ENCODE measurements at regions not wholly inside any gene's neighbourhood (a gene's known extent, or its start where the extent isn't known, plus 50 kb on each side); places are given as distances from the start of the nearest gene placed in this dataset.

DNA sequence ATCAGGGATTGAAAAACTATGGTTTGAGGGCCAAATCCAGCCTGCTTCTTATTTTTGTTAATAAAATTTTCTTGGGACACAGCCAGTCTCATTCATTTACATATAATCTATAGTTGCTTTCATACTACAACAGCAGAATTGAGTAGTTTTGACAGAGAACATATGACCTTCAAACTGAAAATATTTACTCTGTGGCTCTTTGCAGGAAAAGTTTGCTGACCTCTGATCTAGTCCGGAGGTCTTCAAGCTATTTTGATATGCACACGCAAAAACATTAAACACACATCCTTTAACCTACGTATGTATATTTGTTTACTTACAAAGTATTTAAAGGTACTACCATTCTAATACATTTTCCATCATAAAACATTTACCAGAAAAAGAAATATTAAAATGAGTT is 76.5 kb upstream of the LARGE1 start:
- Histone ChIP-seq H3K27ac (ENCODE audit: low read depth in 1 of 2, low read length in 2 of 2) (no peak overlapping the region), H3K9me3 (ENCODE audit: control insufficient read depth in 1 of 2, insufficient read depth in 1 of 2, low read length in 2 of 2) (peaks cover 3 to 13% of the 10 kb centered on the region in 2 experiments), H3K4me1 (ENCODE audit: insufficient read depth, low read length) (no peaks in the 10 kb centered on the region), H3K36me3 (ENCODE audit: insufficient read depth, low read length) (no peaks in the 10 kb centered on the region), H3K27me3 (ENCODE audit: control insufficient read depth in 1 of 2, insufficient read depth in 2 of 2, low read length in 2 of 2) (no peaks in the 10 kb centered on the region), H3K4me3 (ENCODE audit: low read length) (no peak overlapping the region)
- Mint-ChIP-seq H3K4me1 (ENCODE audit: low read depth) (no peaks in the 10 kb centered on the region), H3K4me3 (no peak overlapping the region), H3K36me3 (ENCODE audit: low read depth) (no peaks in the 10 kb centered on the region), H3K27ac (no peak overlapping the region), H3K9me3 (peaks cover 12% of the 10 kb centered on the region), H3K27me3 (no peaks in the 10 kb centered on the region)
- DNase-seq: no peak
- ChIA-PET POLR2A (no interaction called here), CTCF (no interaction called here)
- no peak for ATAC-seq (ENCODE audit: poor library complexity)
- no peak for TF ChIP-seq CTCF (IDR thresholded peaks at IDR 0.05)
- intact Hi-C loops (cut with DNase I, micrococcal nuclease): no loop called here

DNA sequence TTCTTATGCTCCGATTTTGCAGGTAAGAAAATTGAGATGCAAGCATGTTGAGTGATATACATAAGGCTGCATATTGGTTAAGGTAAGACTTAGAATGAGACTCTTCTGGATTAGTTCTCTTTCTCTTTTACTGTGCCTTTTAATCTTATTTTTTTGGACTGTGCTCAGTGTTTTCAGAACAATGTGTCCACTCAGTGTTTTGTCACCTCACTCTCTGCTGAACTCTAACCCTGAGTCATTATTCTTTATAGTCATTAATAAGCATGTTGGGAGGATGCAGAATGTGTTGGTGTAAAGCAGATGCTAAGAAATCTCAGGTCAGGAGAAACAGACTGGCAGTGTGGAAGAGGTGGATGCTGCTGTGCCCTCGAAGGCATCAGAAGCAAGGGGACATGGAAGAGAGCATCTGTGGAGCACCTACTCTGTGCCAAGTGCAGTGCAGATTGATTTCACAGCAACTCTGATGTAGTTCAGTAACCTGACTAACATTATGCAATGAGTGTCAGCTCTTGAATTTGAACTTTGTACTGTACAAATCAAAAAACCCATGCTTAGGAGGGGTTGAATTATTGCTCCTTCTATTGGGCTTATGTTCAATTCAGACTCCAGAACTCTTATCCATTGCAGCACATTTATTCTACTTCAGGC is 80.7 kb upstream of the LARGE1 start:
- intact Hi-C loops (cut with DNase I, micrococcal nuclease): no loop called here
- H3K27ac Mint-ChIP-seq: no peak overlapping the region
- Histone ChIP-seq H3K27ac (ENCODE audit: low read depth in 1 of 2, low read length in 2 of 2) (no peak overlapping the region), H3K36me3 (ENCODE audit: insufficient read depth, low read length) (no peaks in the 10 kb centered on the region), H3K4me1 (ENCODE audit: insufficient read depth, low read length) (no peaks in the 10 kb centered on the region), H3K4me3 (ENCODE audit: low read length) (no peak overlapping the region), H3K27me3 (ENCODE audit: control insufficient read depth in 1 of 2, insufficient read depth in 2 of 2, low read length in 2 of 2) (no peaks in the 10 kb centered on the region), H3K9me3 (ENCODE audit: control insufficient read depth in 1 of 2, insufficient read depth in 1 of 2, low read length in 2 of 2) (peaks cover 7 to 13% of the 10 kb centered on the region in 2 experiments)
- TF ChIP-seq CTCF (IDR thresholded peaks at IDR 0.05): no peak
- H3K36me3 Mint-ChIP-seq (ENCODE audit: low read depth): no peaks in the 10 kb centered on the region
- DNase-seq (no peak), ATAC-seq (ENCODE audit: poor library complexity) (no peak)
- H3K9me3 Mint-ChIP-seq: peaks cover 17% of the 10 kb centered on the region
- H3K4me3 Mint-ChIP-seq: no peak overlapping the region
- CTCF ChIA-PET: no interaction called here
- H3K4me1 Mint-ChIP-seq (ENCODE audit: low read depth): no peaks in the 10 kb centered on the region
- POLR2A ChIA-PET: no interaction called here
- no peaks in the 10 kb centered on the region for H3K27me3 Mint-ChIP-seq

GRCh38 chr22:34001701-34002466 is 81.6 kb upstream of the LARGE1 start:
- no peak for DNase-seq
- H3K4me1 ChIP-seq (ENCODE audit: insufficient read depth, low read length): no peaks in the 10 kb centered on the region
- no peaks in the 10 kb centered on the region for H3K27me3 ChIP-seq (ENCODE audit: control insufficient read depth in 1 of 2, insufficient read depth in 2 of 2, low read length in 2 of 2)
- intact Hi-C loops (cut with DNase I, micrococcal nuclease): no loop called here
- peaks cover 7 to 13% of the 10 kb centered on the region in 2 experiments for H3K9me3 ChIP-seq (ENCODE audit: control insufficient read depth in 1 of 2, insufficient read depth in 1 of 2, low read length in 2 of 2)
- ChIA-PET CTCF (no interaction called here), POLR2A (no interaction called here)
- TF ChIP-seq CTCF (IDR thresholded peaks at IDR 0.05): no peak
- H3K4me3 Mint-ChIP-seq: no peak overlapping the region
- H3K27ac ChIP-seq (ENCODE audit: low read depth in 1 of 2, low read length in 2 of 2): no peak overlapping the region
- no peak overlapping the region for H3K4me3 ChIP-seq (ENCODE audit: low read length)
- no peak overlapping the region for H3K27ac Mint-ChIP-seq
- no peak for ATAC-seq (ENCODE audit: poor library complexity)
- no peaks in the 10 kb centered on the region for H3K4me1 Mint-ChIP-seq (ENCODE audit: low read depth)
- H3K9me3 Mint-ChIP-seq: peaks cover 17% of the 10 kb centered on the region
- H3K27me3 Mint-ChIP-seq: no peaks in the 10 kb centered on the region
- no peaks in the 10 kb centered on the region for H3K36me3 Mint-ChIP-seq (ENCODE audit: low read depth)
- no peaks in the 10 kb centered on the region for H3K36me3 ChIP-seq (ENCODE audit: insufficient read depth, low read length)
